GM18873 (cell line): ENCODE measurements at regions not wholly inside any gene's neighbourhood (a gene's known extent, or its start where the extent isn't known, plus 50 kb on each side); places are given as distances from the start of the nearest gene placed in this dataset.
"Not testable (repeated sequence)": the region's sequence is repeated elsewhere in the genome, so short reads cannot be mapped to it uniquely, and the experiment has no call there.

Experiments
- ATAC-seq: cut with Tn5 transposase; IDR thresholded peaks from one replicate; pipeline ENCODE4 v1.9.1; 2021; ENCODE audit warnings: mild to moderate bottlenecking, moderate library complexity, moderate number of reproducible peaks; ENCODE audit not compliant: unreplicated experiment, low FRiP score

GRCh38 chr14:49160983-49161382, 425.2 kb downstream of the RPS29 start:
- no peak for ATAC-seq

- no peak for ATAC-seq
Observed at GRCh38 chr14:49159081-49159480, 427.1 kb downstream of the RPS29 start.

- no peak for ATAC-seq
Observed at GRCh38 chr14:49139593-49139992, 446.6 kb downstream of the RPS29 start.

GRCh38 chr14:49134940-49135339, 451.2 kb downstream of the RPS29 start:
- no peak for ATAC-seq

- no peak for ATAC-seq
Observed at GRCh38 chr14:49121246-49121645, 464.9 kb downstream of the RPS29 start.

GRCh38 chr14:49114161-49114893, 471.9 kb downstream of the RPS29 start:
- no peak for ATAC-seq

- no peak for ATAC-seq
Observed at GRCh38 chr14:49106741-49107667, 479.2 kb downstream of the RPS29 start.

- ATAC-seq, result no peak
Observed at GRCh38 chr14:49105956-49106355, 480.2 kb downstream of the RPS29 start.

GRCh38 chr14:49105512-49105911, 480.7 kb downstream of the RPS29 start:
- no peak for ATAC-seq

- ATAC-seq, result no peak
Observed at GRCh38 chr14:49092345-49092744, 493.8 kb downstream of the RPS29 start.

GRCh38 chr14:49089107-49089506, 497.1 kb downstream of the RPS29 start:
- ATAC-seq, result no peak

GRCh38 chr14:49073292-49073691, 512.9 kb downstream of the RPS29 start:
- ATAC-seq, result not testable (repeated sequence)

- ATAC-seq, result no peak
Observed at GRCh38 chr14:49058511-49058910, 527.7 kb downstream of the RPS29 start.

GRCh38 chr14:49057838-49058510, 528.2 kb downstream of the RPS29 start:
- no peak for ATAC-seq

GRCh38 chr14:49056021-49056420, 530.2 kb downstream of the RPS29 start:
- no peak for ATAC-seq

- no peak for ATAC-seq
Observed at GRCh38 chr14:49052521-49052920, 533.7 kb downstream of the RPS29 start.

GRCh38 chr14:49051328-49052060, 534.7 kb downstream of the RPS29 start:
- no peak for ATAC-seq

- ATAC-seq, result no peak
Observed at GRCh38 chr14:49050822-49051221, 535.4 kb downstream of the RPS29 start.

- no peak for ATAC-seq
Observed at GRCh38 chr14:49049711-49050110, 536.5 kb downstream of the RPS29 start.

- ATAC-seq, result no peak
Observed at GRCh38 chr14:49044981-49045380, 541.2 kb downstream of the RPS29 start.
